H1 (cell line): ENCODE measurements at regions not wholly inside any gene's neighbourhood (a gene's known extent, or its start where the extent isn't known, plus 50 kb on each side); places are given as distances from the start of the nearest gene placed in this dataset.

Experiments used
- CHD7 ChIP-seq: fragments of 300-600 bp; sonication (generic); IDR thresholded peaks from 2 replicates; pipeline ENCODE4 v1.7.1; 2012; ENCODE audit warnings: low read length, moderate library complexity, mild to moderate bottlenecking, inconsistent platforms; ENCODE audit not compliant: insufficient replicate concordance
- TAF1 ChIP-seq: IDR thresholded peaks from 2 replicates; pipeline ENCODE4 v1.6.1; 2011; ENCODE audit warnings: mild to moderate bottlenecking, low read depth, low read length

GRCh38 chr7:17699696-17700095 is 240.6 kb downstream of the SNX13 start (continued):
- no peak for TF ChIP-seq CHD7
- no peak for TF ChIP-seq TAF1
